H9 (cell line): ENCODE measurements at regions not wholly inside any gene's neighbourhood (a gene's known extent, or its start where the extent isn't known, plus 50 kb on each side); places are given as distances from the start of the nearest gene placed in this dataset.

ENCODE experiments used
- DNase-seq: peaks from one replicate; pipeline ENCODE4 v3.0.0-alpha.2; 2017
- H2AFZ ChIP-seq: one replicate; pipeline ENCODE4 v1.6.1; 2013; ENCODE audit warnings: mild to moderate bottlenecking, low read length, control low read depth, moderate library complexity
- H2AK5ac ChIP-seq: 2 replicates; pipeline ENCODE4 v1.6.1; 2013; ENCODE audit warnings: low read length, control low read depth, mixed read lengths; ENCODE audit not compliant: insufficient read length
- H2BK120ac ChIP-seq: one replicate; pipeline ENCODE4 v1.6.1; 2013; ENCODE audit warnings: low read depth, mild to moderate bottlenecking, low read length, control low read depth, inconsistent platforms; ENCODE audit not compliant: poor library complexity, severe bottlenecking
- H2BK12ac ChIP-seq: 2 replicates; pipeline ENCODE4 v1.6.1; 2013; ENCODE audit warnings: low read length, control low read depth, mixed read lengths, low read depth; ENCODE audit not compliant: insufficient read length
- H2BK15ac ChIP-seq: 2 replicates; pipeline ENCODE4 v1.6.1; 2013; ENCODE audit warnings: low read depth, low read length, control low read depth
- H2BK20ac ChIP-seq: one replicate; pipeline ENCODE4 v1.6.1; 2013; ENCODE audit warnings: low read depth, mild to moderate bottlenecking, low read length, control low read depth, inconsistent platforms; ENCODE audit not compliant: poor library complexity, severe bottlenecking
- H2BK5ac ChIP-seq: 2 replicates; pipeline ENCODE4 v1.6.1; 2013; ENCODE audit warnings: low read length, control low read depth, mixed read lengths; ENCODE audit not compliant: insufficient read length
- H3K14ac ChIP-seq: 2 replicates; pipeline ENCODE4 v1.6.1; 2013; ENCODE audit warnings: low read length, control low read depth; ENCODE audit not compliant: insufficient read depth
- H3K18ac ChIP-seq: 2 replicates; pipeline ENCODE4 v1.6.1; 2013; ENCODE audit warnings: low read depth, mild to moderate bottlenecking, mixed read lengths, low read length, control low read depth; ENCODE audit not compliant: insufficient read length
- H3K23ac ChIP-seq: 2 replicates; pipeline ENCODE4 v1.6.1; 2013; ENCODE audit warnings: low read length, control low read depth, mixed read lengths, low read depth; ENCODE audit not compliant: insufficient read length
- H3K23me2 ChIP-seq: 2 replicates; pipeline ENCODE4 v1.6.1; 2013; ENCODE audit warnings: low read depth, mild to moderate bottlenecking, mixed read lengths, low read length, control low read depth; ENCODE audit not compliant: insufficient read length, poor library complexity, severe bottlenecking
- H3K27ac ChIP-seq: 2 replicates; pipeline ENCODE4 v1.5.1; 2013; ENCODE audit warnings: low read length, control low read depth, mixed read lengths, low read depth; ENCODE audit not compliant: insufficient read length
- H3K27me3 ChIP-seq: 2 replicates; pipeline ENCODE4 v1.6.1; 2013; ENCODE audit warnings: low read length, control low read depth, inconsistent platforms; ENCODE audit not compliant: insufficient read depth
- H3K4ac ChIP-seq: 2 replicates; pipeline ENCODE4 v1.6.1; 2013; ENCODE audit warnings: low read depth, mild to moderate bottlenecking, control low read depth, inconsistent platforms, low read length, moderate library complexity
- H3K4me1 ChIP-seq: 2 replicates; pipeline ENCODE4 v1.6.1; 2013; ENCODE audit warnings: low read length, control low read depth, inconsistent platforms; ENCODE audit not compliant: insufficient read depth
- H3K4me2 ChIP-seq: 2 replicates; pipeline ENCODE4 v1.6.1; 2013; ENCODE audit warnings: low read length, control low read depth, mixed read lengths; ENCODE audit not compliant: insufficient read length, insufficient read depth
- H3K56ac ChIP-seq: 2 replicates; pipeline ENCODE4 v1.6.1; 2013; ENCODE audit warnings: low read depth, mild to moderate bottlenecking, mixed read lengths, low read length, control low read depth; ENCODE audit not compliant: insufficient read length
- H3K79me1 ChIP-seq: 2 replicates; pipeline ENCODE4 v1.6.1; 2013; ENCODE audit warnings: low read depth, mild to moderate bottlenecking, moderate library complexity, low read length, control low read depth, inconsistent platforms; ENCODE audit not compliant: insufficient read depth, poor library complexity, severe bottlenecking
- H3K79me2 ChIP-seq: 2 replicates; pipeline ENCODE4 v1.6.1; 2013; ENCODE audit warnings: low read length, control low read depth, inconsistent platforms; ENCODE audit not compliant: insufficient read depth
- H3K9ac ChIP-seq: 2 replicates; pipeline ENCODE4 v1.6.1; 2013; ENCODE audit warnings: low read length, control low read depth, mixed read lengths; ENCODE audit not compliant: insufficient read length; ENCODE audit errors: extremely low read depth
- H3K9me3 ChIP-seq: one replicate; pipeline ENCODE4 v1.6.1; 2013; ENCODE audit warnings: low read depth, low read length, inconsistent platforms; ENCODE audit not compliant: control insufficient read depth
- H3T11ph ChIP-seq: one replicate; pipeline ENCODE4 v1.6.1; 2013; ENCODE audit warnings: mild to moderate bottlenecking, low read length, control low read depth, inconsistent platforms
- H4K20me1 ChIP-seq: one replicate; pipeline ENCODE4 v1.6.1; 2013; ENCODE audit not compliant: control insufficient read depth, insufficient read length, insufficient read depth
- H4K5ac ChIP-seq: 2 replicates; pipeline ENCODE4 v1.6.1; 2013; ENCODE audit warnings: low read depth, mild to moderate bottlenecking, mixed read lengths, low read length, control low read depth; ENCODE audit not compliant: insufficient read length
- H4K8ac ChIP-seq: replicated peaks from 2 replicates; pipeline ENCODE4 v1.6.1; 2013; ENCODE audit warnings: low read length, control low read depth, mixed read lengths, low read depth; ENCODE audit not compliant: insufficient read length
- H4K91ac ChIP-seq: 2 replicates; pipeline ENCODE4 v1.6.1; 2013; ENCODE audit warnings: low read depth, mild to moderate bottlenecking, moderate library complexity, mixed read lengths, low read length, control low read depth; ENCODE audit not compliant: insufficient read length
- H3K27ac Mint-ChIP-seq, 3 experiments: 2 replicates in 2 of 3; 3 replicates in 1 of 3; pipeline ENCODE4 v1.8.0; 2020 to 2021; ENCODE audit warnings: mixed read lengths in 3 of 3, mild to moderate bottlenecking in 1 of 3, moderate library complexity in 1 of 3
- H3K27me3 Mint-ChIP-seq: 2 replicates; pipeline ENCODE4 v1.8.0; 2021; ENCODE audit warnings: low read depth, mild to moderate bottlenecking, moderate library complexity, mixed read lengths
- H3K36me3 Mint-ChIP-seq, 3 experiments: 2 replicates in 2 of 3; 3 replicates in 1 of 3; pipeline ENCODE4 v1.8.0; 2020 to 2021; ENCODE audit warnings: low read depth in 3 of 3, mixed read lengths in 3 of 3; ENCODE audit not compliant: insufficient read depth in 1 of 3
- H3K4me1 Mint-ChIP-seq, 2 experiments: 2 replicates each; pipeline ENCODE4 v1.8.0; 2020; ENCODE audit warnings: mixed read lengths in 2 of 2
- H3K4me3 Mint-ChIP-seq, 2 experiments: 2 replicates in 1 of 2; 3 replicates in 1 of 2; pipeline ENCODE4 v1.8.0; 2020 to 2021; ENCODE audit warnings: mild to moderate bottlenecking in 2 of 2, mixed read lengths in 2 of 2, moderate library complexity in 1 of 2
- H3K9me3 Mint-ChIP-seq, 2 experiments: 2 replicates in 1 of 2; 3 replicates in 1 of 2; pipeline ENCODE4 v1.8.0; 2020; ENCODE audit warnings: mild to moderate bottlenecking in 2 of 2, mixed read lengths in 2 of 2, moderate library complexity in 1 of 2
- CTCF ChIP-seq: fragments of 200-600 bp; sonication (generic); conservative IDR thresholded peaks from 3 replicates; pipeline ENCODE4 v1.8.0; 2021; ENCODE audit warnings: antibody characterized with exemption, mild to moderate bottlenecking
- WGBS: extraction: QIAGEN DNeasy Blood & Tissue Kit; methylation state at CpG from one replicate; pipeline ENCODE4 v1.1.7; 2013; ENCODE audit warnings: missing lambda C conversion rate, low lambda C conversion rate, mixed read lengths; ENCODE audit not compliant: insufficient read length; ENCODE audit errors: extremely low coverage; 5-methylcytosine and 5-hydroxymethylcytosine counted together

- no peak for DNase-seq
- Histone ChIP-seq H2BK15ac (no peak overlapping the region), H2BK20ac (no peak overlapping the region), H4K5ac (no peak overlapping the region), H3K4me2 (no peak overlapping the region), H4K91ac (no peak overlapping the region), H3K9me3 (peaks cover 25% of the 10 kb centered on the region), H2BK120ac (no peak overlapping the region), H3K4ac (no peak overlapping the region), H3K79me1 (no peaks in the 10 kb centered on the region), H3K27ac (no peak overlapping the region), H4K20me1 (no peaks in the 10 kb centered on the region), H3K14ac (no peak overlapping the region), H2BK5ac (no peak overlapping the region), H2AFZ (no peak overlapping the region), H2BK12ac (no peak overlapping the region), H3K4me1 (no peaks in the 10 kb centered on the region), H3K23ac (no peak overlapping the region), H3K27me3 (no peaks in the 10 kb centered on the region), H3K56ac (no peak overlapping the region), H3K23me2 (no peaks in the 10 kb centered on the region), H3K9ac (no peak overlapping the region), H2AK5ac (no peak overlapping the region), H4K8ac (no peak overlapping the region), H3K18ac (no peak overlapping the region), H3T11ph (no peak overlapping the region), H3K79me2 (no peaks in the 10 kb centered on the region)
- TF ChIP-seq CTCF = no peak
- 100% methylated on average over 1 of the region's 6 CpGs for WGBS
- Mint-ChIP-seq H3K27me3 (peaks cover 5% of the 10 kb centered on the region), H3K27ac (no peak overlapping the region), H3K36me3 (peaks cover 0 to 4% (median 3%) of the 10 kb centered on the region in 3 experiments; a peak in 2 of 7 replicates), H3K4me1 (no peaks in the 10 kb centered on the region), H3K9me3 (peaks cover 62 to 70% of the 10 kb centered on the region in 2 experiments), H3K4me3 (no peak overlapping the region)
Measured at GRCh38 chrX:20459410-20460350, 193.0 kb upstream of the RPS6KA3 start.
